A673 (cell line): ENCODE measurements at regions not wholly inside any gene's neighbourhood (a gene's known extent, or its start where the extent isn't known, plus 50 kb on each side); places are given as distances from the start of the nearest gene placed in this dataset.

Source experiments
- BruUV-seq: library from RNA; stranded (reverse); fragments of 400-500 nt; replicated peaks from 2 replicates; lab custom pipeline; 2021; lab: Mats Ljungman, UMichigan
- CTCF ChIA-PET: fragments of 300-600 bp; sonication (Branson Sonifier 250); formaldehyde crosslinking; loops from one replicate; lab custom pipeline; 2022; ENCODE audit warnings: antibody characterized with exemption; lab: Charles Lee
- POLR2A ChIA-PET: fragments of 300-600 bp; sonication (Branson Sonifier 250); formaldehyde crosslinking; loops from one replicate; lab custom pipeline; 2022; ENCODE audit warnings: antibody characterized with exemption; ENCODE audit not compliant: low non-redundant PET; lab: Charles Lee
- DNase-seq: peaks from one replicate; pipeline ENCODE4 v3.0.0-alpha.2; 2015; ENCODE audit warnings: low spot score
- H3K27ac ChIP-seq: fragments of 200-600 bp; sonication (generic); 2 replicates; pipeline ENCODE4 v1.5.1; 2016; ENCODE audit warnings: mixed run types, low read depth, mild to moderate bottlenecking, mixed read lengths, antibody characterized with exemption, low read length; ENCODE audit not compliant: poor library complexity, severe bottlenecking
- H3K27me3 ChIP-seq: fragments of 200-600 bp; sonication (generic); replicated peaks from 2 replicates; pipeline ENCODE4 v1.6.1; 2017; ENCODE audit warnings: mixed run types, low read depth, mild to moderate bottlenecking, mixed read lengths, antibody characterized with exemption, low read length; ENCODE audit not compliant: insufficient read depth, poor library complexity
- H3K36me3 ChIP-seq: fragments of 200-600 bp; sonication (generic); 2 replicates; pipeline ENCODE4 v1.6.1; 2016; ENCODE audit warnings: mixed run types, mild to moderate bottlenecking, mixed read lengths, antibody characterized with exemption, low read length; ENCODE audit not compliant: insufficient read depth, poor library complexity, severe bottlenecking
- H3K4me1 ChIP-seq: fragments of 200-600 bp; sonication (generic); 2 replicates; pipeline ENCODE4 v1.6.1; 2017; ENCODE audit warnings: mixed run types, mild to moderate bottlenecking, mixed read lengths, antibody characterized with exemption, low read length; ENCODE audit not compliant: insufficient read depth, poor library complexity, severe bottlenecking
- H3K4me3 ChIP-seq: fragments of 200-600 bp; sonication (generic); 2 replicates; pipeline ENCODE4 v1.5.1; 2016; ENCODE audit warnings: low read depth, mixed run types, mild to moderate bottlenecking, mixed read lengths, low read length; ENCODE audit not compliant: poor library complexity, severe bottlenecking
- H3K9me3 ChIP-seq: fragments of 200-600 bp; sonication (generic); 2 replicates; pipeline ENCODE4 v1.6.1; 2016; ENCODE audit warnings: mixed run types, low read depth, mild to moderate bottlenecking, mixed read lengths, antibody characterized with exemption, low read length; ENCODE audit not compliant: poor library complexity, severe bottlenecking
- CTCF ChIP-seq: fragments of 300-800, 200-600 bp; sonication (generic); conservative IDR thresholded peaks from 2 replicates; pipeline ENCODE4 v1.5.1; 2017; ENCODE audit warnings: low read depth, mild to moderate bottlenecking, antibody characterized with exemption, low read length, moderate library complexity, mixed read lengths
- EZH2 ChIP-seq: fragments of 200-600 bp; sonication (generic); IDR thresholded peaks from 2 replicates; pipeline ENCODE4 v1.6.1; 2017; ENCODE audit warnings: borderline replicate concordance, low read depth, mild to moderate bottlenecking, mixed read lengths, antibody characterized with exemption, low read length; ENCODE audit not compliant: poor library complexity, severe bottlenecking
- intact Hi-C: fragments of 100-400 bp; cut with micrococcal nuclease; formaldehyde crosslinking; loops from one replicate; pipeline ENCODE4 v1.10.0; 2022; ENCODE audit not compliant: unreplicated experiment

- Histone ChIP-seq H3K4me1 (peaks cover 5% of the 10 kb centered on the region), H3K4me3 (no peak overlapping the region), H3K27me3 (no peaks in the 10 kb centered on the region), H3K9me3 (no peaks in the 10 kb centered on the region), H3K27ac (no peak overlapping the region), H3K36me3 (no peaks in the 10 kb centered on the region)
- intact Hi-C loops = no loop called here
- no peak for DNase-seq
- POLR2A ChIA-PET = no interaction called here
- CTCF ChIA-PET = no interaction called here
- BruUV-seq = no TSS peak
- TF ChIP-seq EZH2 (no peak), CTCF (no peak)
Observed at GRCh38 chr6:82781620-82782204, 283.9 kb downstream of the UBE3D start.

DNA sequence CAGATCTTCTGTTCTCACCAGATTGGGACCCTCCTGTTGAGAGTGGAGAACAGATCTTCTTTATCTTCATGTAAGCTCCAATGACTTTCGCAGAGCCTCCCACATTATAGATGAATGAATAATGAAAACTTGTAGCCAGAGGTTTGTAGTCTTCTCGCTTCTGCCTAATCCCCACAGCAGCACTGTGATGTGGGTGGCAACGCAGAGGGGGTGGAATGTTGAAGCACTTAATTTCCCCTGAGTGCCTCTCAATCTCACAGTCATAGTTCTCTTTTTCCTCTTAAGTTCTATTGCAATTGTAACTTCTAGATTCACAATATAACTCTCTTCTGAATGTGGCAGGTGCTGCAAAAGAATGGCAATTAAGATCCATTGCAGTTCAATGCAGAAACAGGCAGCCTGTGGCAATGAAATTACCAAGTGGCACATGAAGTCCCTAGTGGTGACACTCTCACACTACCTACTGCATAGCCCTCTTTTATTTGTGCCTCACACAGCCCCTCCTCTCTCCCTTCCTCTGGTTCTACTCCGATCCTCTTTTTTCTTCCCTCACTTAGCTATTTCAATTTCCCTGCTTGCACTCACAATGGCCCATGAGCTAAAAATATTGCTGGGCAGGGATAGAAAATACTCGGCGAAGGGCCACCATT, 281.9 kb downstream of the UBE3D start:
- no peak overlapping the region for H3K27ac ChIP-seq
- ChIA-PET CTCF (no interaction called here), POLR2A (no interaction called here)
- no peaks in the 10 kb centered on the region for H3K9me3 ChIP-seq
- no peaks in the 10 kb centered on the region for H3K27me3 ChIP-seq
- TF ChIP-seq EZH2 (no peak), CTCF (peak; percentile 68)
- no TSS peak for BruUV-seq
- H3K4me1 ChIP-seq = peaks cover 5% of the 10 kb centered on the region
- no peak overlapping the region for H3K4me3 ChIP-seq
- peak; percentile 59 for DNase-seq
- intact Hi-C loops = no loop called here
- no peaks in the 10 kb centered on the region for H3K36me3 ChIP-seq

- H3K27ac ChIP-seq = no peak overlapping the region
- CTCF ChIA-PET = no interaction called here
- no peaks in the 10 kb centered on the region for H3K36me3 ChIP-seq
- intact Hi-C loops = no loop called here
- no peaks in the 10 kb centered on the region for H3K27me3 ChIP-seq
- no TSS peak for BruUV-seq
- H3K9me3 ChIP-seq = no peaks in the 10 kb centered on the region
- POLR2A ChIA-PET = no interaction called here
- no peak for TF ChIP-seq EZH2
- no peak for TF ChIP-seq CTCF
- H3K4me3 ChIP-seq = no peak overlapping the region
- DNase-seq = no peak
- H3K4me1 ChIP-seq = peaks cover 5% of the 10 kb centered on the region
Observed at GRCh38 chr6:82785206-82785605, 280.4 kb downstream of the UBE3D start.
